CD4-positive, alpha-beta T cell treated with Interleukin-6 for 4 hours (primary cell): ENCODE measurements at regions not wholly inside any gene's neighbourhood (a gene's known extent, or its start where the extent isn't known, plus 50 kb on each side); places are given as distances from the start of the nearest gene placed in this dataset.
"Not testable (repeated sequence)": the region's sequence is repeated elsewhere in the genome, so short reads cannot be mapped to it uniquely, and the experiment has no call there.

Experiments used
- DNase-seq: peaks from one replicate; pipeline ENCODE4 v3.0.0-alpha.2; 2020; ENCODE audit warnings: mixed read lengths

DNA sequence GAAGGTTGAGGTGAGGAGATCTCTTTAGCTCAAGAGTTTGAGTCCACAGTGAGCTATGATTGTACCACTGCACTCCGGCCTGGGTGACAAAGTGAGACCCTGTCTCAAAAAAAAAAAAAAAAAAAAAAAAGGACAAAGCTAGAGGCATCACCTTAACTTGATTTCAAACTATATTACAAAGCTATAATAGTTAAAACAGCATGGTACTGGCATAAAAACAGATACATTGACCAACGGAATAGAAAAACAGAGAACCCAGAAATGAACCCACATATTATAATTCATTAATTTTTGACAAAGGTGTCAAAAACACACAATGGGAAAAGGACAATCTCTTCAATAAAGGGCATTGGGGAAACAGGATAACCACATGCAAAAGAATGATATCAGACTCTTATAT is 50.8 kb upstream of the MBOAT1 start:
- no peak for DNase-seq

DNA sequence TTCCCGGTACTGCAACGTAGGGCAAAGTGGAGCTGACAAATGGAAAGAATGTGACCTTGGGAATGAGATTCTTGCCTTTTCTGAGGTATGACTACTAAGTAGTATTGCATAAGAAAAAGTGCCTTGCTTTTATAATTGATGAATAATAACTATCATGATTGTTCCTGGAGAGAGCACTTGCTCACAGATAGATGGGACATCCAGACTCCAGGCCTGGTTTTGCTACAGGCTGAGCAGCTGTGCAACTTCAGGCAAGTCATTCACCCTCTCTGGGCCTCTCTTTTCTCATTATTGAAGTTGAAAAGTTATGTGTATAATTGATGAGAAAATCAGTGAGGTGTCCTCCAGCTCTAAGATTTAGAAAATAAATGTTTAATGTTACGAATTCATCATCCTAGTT is 53.6 kb upstream of the MBOAT1 start:
- DNase-seq = no peak

DNA sequence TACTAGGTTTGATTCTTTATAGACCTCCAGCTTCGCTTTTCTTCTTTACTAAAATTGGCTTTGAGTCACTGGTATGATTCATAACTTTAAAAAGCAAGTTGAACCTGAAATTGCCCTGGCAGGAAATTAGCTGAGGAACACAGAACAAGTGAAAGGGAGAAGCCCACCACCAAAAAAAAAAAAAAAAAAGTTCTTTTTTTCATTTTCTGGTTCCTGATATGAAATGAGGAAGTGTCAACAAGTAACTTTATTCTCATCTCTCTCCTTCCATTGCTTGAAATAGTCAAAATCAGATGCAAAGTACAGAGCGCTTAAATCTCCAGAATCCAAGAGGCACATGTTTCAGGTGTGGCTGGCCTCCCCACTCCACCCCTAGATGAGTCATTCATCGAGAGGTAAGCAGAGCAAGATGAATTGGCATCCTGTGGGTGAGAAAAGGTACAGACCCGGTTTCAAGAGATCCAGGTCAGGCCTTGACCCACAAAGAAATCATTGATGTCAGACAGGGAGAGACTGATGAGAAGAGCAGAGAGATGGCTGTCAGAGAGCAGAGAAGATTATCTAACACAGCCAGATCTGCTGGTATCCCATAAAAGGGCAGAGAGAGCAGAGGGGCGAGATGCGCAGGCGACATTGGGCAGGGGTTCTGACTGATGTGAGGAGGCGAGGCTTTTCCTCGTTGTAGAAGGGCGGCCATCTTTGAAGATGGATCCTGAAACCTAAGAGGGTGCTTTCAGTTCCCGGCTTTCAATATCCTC is 54.8 kb upstream of the MBOAT1 start:
- DNase-seq = no peak

DNA sequence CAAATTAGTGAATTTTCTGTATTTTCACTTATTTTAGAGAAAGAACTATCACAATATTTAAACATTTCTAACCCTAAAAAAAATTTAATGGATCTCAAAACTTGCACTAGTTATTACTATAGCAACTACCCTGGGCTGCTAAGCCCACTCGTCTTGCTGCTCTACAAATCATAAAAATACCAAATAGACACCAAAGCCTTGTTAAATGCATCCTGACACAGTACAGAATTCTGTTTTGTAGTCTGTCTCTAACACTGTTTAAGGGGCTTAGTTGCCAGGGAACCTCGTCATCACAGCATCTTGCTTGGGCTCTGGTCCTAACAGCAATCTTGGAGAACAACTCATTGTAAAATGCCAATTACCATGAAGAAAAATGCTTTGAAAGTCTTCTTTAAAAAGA is 56.9 kb upstream of the MBOAT1 start:
- no peak for DNase-seq

DNA sequence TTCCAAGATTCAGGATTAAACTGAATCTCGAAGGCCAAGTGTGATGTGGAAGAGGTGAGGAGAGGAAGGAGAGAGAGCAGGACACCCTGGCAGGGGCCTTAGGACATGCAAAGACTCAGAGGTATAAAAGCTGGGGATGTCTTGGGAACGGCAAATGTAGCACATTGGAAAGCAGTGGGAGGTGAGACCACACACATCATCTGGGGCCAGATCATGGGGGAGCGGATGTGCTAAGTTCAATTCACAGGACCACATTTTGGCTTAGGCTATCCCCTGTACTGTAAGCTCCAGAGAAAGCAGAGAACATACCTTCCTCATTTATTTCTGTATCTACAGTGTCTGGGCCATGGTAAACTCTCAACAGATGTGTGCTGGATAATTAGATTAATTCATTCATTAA is 59.5 kb upstream of the MBOAT1 start:
- DNase-seq = no peak

DNA sequence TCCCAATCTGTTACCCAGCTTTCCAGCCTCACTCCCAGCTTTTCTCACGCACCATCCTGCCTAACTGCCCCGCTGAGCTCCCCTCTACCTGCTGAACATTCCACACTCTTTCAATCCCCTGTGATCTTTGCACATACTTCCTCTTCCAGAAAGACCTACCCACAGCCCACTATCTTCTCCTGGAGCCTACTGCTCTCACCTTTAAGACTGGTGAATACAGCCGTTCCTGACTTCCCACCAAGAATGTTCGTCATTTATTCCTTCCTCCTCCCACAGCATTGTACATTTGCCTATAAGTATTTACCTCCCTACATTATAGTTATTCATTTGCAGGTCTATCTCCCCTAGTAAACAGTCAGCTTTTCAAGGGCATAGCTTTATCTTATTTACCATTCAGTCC is 61.9 kb upstream of the MBOAT1 start:
- DNase-seq = no peak

DNA sequence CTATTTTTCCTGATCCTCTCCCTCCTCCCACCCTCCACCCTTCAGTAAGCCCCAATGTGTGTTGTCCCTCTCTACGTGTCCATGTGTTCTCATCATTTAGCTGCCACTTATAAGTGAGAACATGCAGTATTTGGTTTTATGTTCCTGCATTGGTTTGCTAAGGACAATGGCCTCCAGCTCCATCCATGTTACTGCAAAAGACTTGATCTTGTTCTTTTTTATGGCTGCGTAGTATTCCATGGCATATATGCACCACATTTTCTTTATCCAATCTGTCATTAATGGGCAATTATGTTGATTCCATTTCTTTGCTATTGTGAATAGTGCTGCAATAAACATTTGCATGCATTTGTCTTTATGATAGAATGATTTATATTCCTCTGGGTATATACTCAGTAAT is 63.6 kb upstream of the MBOAT1 start:
- not testable (repeated sequence) for DNase-seq

DNA sequence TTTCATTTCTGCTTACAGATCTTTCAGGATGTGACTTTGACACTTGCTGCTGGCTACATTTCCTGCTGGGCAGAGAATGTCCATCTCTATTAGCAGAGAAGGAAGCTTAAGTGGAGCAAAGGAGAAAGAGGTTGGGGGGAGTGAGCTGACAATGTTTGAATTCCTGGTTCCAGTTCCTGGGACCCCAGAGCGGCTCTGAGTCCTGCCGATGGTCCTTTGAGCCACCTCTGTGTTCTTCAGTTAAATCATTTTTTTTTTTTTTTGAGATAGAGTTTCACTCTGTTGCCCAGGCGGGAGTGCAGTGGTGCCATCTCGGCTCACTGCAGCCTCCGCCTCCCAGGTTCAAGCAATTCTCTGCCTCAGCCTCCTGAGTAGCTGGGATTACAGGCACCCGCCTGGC is 65.5 kb upstream of the MBOAT1 start:
- DNase-seq = not testable (repeated sequence)

DNA sequence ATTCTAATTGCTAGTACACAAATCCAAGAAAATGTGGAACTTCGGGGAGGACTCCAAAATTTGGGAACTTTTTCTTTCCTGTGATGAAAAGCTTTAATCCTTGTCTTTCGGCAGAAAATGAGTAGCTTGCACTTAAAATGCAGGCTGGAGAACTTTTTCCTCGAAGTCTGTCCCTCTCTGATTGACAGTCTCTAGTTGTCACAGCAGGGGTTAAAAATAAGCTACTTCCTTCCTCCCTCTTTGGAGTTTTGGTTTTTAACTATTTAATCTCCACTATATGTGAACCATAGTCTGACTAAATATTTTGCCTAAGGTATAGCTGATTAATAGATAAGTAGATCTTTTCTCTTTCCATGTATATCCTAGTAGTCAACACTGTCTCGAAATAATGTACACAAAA is 66.8 kb upstream of the MBOAT1 start:
- no peak for DNase-seq

DNA sequence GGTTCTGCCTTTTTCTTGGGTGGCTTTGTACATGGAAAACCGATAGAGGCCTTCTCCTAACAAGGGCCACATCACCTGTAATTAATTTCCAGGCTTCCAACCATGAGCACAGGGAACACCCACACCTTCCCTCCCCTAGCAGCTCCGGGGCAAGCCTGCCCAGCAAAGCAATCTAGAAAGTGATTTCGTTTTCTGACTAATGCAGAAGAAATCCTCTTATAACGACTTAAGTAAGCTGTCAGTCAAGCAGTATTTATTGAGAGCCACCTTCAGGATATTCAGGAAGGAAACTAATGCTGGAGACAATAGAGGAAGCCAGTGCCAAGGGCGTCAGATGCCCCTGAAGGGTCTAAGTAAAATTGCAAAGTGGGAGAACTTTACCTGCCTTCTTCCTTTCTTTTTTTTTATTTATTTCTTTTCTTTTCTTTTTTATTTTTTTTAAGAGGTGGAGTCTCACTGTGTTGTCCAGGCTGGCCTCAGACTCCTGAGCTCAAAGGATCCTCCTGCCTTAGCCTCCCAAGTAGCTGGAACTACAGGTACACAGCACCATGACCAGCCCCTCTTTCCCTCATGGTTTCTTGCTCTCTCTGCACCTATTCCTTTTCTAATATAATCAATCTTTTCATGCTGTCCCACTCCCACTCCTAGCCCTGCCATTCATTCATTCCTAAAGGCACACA is 67.5 kb upstream of the MBOAT1 start:
- DNase-seq = no peak

DNA sequence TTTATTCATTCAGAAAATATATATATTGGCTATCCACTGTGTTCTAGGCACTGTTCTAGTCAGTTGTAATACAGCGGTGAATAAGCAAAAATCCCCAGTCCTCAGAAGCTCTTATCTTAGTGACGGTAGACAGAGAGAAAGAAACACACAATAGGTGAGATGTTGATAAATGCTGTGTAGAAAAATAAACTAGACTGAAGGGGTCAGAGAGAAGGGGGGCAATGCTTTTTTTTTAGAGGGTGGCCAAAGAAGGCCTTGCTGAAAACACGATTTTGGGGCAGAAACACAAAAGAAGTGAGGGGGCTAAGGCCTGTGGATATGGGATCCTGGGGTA is 68.0 kb upstream of the MBOAT1 start:
- no peak for DNase-seq

DNA sequence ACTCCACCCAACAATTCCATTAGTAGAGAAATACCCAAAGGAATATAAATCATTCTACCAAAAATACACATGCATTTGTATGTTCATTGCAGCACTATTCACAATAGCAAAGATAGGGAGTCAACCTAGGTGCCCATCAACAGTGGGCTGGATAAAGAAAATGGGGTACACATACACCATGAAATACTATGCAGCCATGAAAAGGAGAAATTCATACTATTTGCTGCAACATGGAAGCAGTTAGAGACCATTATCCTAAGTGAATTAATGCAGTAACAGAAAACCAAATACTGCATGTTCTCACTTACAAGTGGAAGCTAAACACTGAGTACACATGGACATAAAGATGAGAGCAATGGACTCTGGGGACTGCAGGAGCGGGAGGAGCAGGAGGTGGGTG is 72.4 kb upstream of the MBOAT1 start:
- DNase-seq = no peak

DNA sequence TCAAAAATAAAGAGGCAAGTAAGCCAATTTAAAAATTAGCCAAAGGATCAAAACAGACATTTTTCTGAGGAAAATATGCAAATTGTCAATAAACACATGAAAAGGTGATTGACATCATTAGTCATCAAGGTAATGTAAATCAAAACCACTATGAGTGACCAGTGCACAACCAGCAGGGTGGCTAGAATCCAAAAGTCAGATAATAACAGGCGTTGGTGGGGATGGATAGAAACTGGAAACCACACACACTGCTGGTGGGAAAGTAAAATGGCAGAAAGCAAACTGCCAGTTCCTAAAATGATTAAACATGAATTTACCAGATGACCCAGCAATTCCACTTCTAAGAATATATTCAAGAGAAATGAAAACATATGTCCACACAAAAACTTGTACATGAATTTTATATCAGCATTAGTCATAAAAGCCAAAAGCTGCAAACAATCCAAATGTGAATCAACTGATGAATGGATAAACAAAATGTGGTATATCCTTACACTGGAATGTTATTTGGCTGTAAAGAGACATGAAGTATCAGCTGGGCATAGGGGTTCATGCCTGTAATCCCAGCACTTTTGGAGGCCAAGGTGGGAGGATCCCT is 74.8 kb upstream of the MBOAT1 start:
- DNase-seq = no peak

DNA sequence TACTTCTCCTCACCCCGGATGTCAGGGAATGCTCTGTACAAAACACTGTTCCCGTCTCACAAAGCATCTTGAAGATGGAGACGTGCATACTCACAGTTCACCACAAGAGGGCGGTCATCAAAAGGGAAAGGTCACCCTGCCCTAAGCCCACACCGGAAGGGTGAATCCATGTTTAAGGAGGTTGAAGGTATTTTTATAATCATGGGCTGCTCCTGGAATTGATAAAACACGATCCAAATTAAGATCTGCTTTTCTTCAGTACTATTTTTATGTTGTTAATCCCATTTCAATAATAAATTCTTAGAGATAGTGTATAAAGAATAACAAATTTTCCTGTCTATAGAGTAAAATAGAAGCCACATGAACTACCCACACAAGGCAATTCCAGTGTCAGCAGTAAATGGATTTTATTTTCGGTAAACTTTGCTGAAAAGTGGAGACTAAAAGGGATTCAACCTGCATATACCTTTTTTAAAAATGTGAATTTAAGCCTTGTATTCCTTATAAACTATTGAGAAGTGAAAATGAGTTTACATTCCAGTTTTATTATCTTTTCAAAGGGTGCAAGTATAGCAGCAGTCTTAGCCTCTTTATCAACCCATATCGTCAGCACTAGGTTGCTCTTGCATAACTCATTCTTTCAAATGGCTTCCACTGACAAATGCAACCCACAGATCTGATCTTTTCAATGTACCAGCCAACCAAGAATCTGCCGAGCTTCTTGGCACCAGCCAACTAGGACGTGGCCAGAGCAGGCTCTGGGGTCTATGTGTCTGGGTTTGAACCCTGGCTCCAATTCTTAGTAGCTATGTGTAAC is 79.7 kb upstream of the MBOAT1 start:
- DNase-seq = peak; percentile 81

DNA sequence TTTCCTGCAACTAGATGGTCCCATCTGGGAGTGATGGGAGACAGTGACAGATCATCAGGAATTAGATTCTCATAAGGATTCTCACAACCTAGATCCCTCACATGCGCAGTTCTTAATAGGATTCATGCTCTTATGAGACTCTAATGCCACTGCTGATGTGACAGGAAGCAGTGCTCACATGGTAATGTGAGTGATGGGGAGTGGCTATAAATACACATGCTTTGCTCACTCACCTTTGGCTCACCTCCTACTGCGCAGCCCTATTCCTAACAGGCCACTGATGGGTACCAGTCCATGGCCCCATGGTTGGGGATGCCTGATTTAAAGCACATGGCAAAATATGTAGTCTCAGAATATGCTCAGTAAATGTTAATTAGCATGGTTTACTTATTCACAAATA is 80.6 kb upstream of the MBOAT1 start:
- DNase-seq = peak; percentile 9

DNA sequence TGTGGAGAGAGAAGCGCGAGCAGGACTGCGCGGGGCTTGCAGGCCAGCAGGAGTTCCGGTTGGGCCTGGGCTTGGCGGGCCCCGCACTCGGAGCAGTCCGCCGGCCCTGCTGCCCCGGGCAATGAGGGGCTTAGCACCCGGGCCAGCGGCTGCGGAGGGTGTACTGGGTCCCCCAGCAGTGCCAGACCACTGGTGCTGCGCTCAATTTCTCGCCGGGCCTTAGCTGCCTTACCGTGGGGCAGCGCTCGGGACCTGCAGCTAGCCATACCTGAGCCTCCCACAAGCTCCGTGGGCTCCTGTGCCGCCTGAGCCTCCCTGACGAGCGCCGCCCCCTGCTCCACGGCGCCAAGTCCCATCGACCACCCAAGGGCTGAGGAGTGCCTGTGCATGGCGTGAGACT is 89.0 kb upstream of the MBOAT1 start:
- no peak for DNase-seq

DNA sequence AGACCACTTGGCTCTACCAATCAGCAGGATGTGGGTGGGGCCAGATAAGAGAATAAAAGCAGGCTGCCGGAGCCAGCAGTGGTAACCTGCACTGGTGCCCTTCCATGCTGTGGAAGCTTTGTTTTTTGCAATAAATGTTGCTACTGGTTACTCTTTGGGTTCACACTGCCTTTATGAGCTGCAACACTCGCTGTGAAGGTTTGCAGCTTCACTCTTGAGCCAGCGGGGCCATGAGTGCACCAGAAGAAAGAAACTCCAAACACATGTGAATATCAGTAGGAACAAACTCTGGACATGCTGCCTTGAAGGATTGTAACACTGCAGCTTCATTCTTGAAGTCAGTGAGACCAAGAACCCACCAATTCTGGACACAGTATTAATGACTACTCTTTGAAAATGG is 89.9 kb upstream of the MBOAT1 start:
- no peak for DNase-seq

DNA sequence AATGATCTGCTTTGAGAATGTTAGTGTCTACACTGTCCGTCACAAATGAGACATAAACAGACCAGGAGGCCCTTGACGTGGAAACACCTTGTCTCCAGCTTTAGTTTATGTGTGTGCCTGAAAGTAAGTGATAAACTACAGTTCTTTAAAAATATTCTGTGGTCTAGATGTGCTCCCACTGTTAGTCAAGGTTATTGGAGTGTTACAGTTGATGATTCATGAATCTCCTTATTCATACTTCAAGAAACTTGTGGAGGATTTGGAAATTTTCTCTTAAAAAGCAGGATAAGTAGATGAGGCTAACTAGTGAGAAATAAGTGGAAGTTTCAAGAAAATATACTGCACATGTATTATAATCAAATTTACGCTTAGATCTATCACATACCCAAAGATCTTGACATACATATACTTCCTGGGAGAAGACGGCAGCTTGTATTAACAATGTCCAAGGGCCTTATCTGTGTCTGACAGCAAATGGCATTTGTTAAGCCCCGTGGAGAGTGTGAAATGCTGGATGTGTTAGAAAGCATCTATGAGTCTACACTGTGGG is 90.5 kb upstream of the MBOAT1 start:
- DNase-seq = no peak

DNA sequence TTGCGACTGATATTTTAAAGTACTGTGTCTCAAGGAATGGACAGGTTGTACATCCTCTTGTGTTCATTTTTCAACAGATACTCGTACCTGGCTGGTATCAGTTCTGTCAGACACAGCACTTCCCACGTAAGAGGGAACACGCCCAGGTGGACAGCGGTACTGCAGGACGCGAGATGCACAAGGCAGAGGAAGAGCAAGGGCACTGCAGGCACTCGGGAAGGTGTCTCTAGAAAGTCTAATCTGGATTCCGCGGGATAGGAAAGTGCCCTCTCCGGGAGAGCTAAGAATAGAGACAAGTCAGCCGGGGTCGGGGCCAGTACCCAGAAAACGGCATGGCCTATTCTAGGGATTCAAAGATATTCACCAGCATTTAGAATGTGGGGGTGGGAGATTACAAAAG is 94.2 kb upstream of the MBOAT1 start:
- no peak for DNase-seq

DNA sequence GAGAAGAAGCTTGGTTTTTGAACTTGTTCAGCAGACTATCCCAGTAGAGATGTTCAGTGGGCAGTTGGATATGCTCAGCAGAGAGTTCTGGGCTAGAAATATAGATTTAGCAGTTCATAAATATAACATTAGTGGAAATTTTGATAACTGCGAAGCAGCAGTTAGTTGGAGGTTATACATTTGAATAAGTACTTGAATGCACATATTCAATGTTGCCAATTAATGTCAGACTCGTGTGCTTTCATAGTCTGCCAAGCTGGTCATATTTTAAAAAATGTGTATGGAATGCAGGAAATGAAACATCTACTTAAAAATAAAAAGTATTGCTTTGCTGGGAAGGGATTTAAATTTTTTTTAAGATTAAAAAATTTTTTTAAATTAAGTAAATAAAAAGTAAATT is 92.5 kb upstream of the E2F3 start:
- DNase-seq = no peak

DNA sequence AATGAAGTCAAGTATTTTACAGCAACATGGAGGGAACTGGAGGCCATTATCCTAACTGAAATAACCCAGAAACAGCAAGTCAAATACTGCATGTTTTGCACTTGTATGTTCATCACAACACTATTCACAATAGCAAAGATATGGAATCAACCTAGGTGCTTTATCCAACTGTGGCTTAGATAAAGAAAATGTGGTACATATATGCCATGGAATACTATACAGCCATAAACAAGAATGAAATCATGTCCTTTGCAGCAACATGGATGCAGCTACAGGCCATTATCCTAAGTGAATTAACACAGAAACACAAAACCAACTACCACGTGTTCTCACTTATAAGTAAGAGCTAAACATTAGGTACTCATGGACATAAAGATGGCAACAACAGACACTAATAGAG is 91.5 kb upstream of the E2F3 start:
- no peak for DNase-seq

DNA sequence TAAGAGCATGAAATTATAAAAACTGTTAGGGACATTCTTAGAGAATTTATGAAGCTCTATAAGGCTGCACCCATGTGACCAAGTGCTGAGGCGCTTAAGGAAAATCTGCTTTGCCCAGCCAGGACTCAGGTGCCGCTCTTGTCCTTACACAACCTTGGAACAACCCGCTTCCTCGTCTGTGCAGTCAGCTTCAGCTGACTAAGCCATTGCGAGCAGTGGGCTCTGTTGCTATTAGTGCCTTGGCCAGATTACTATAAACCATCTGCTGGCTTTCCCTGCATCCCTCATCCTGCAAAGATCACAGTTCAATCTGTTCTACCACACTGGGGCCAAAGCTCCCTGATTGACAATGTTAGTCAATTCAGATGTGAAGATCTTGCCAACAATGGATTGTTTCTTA is 89.1 kb upstream of the E2F3 start:
- no peak for DNase-seq

DNA sequence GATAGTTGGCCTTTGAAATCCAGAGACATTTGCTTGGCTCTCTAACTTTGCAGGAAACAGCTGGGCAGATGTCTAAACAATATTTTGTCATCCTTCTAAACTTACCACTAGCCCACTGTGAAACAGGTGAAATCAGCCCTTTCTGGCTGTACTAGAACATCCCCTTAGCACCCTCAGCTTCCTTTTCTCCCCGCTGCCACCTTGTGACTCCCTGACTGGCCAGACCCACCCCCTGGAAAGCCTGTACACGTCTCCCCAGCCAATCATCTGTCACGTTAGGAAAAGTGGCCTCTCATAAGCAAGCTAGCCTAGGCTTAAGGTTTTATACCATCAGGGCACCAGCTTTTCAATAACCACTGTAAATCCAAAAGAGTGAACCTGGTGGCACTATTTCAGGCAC is 88.6 kb upstream of the E2F3 start:
- no peak for DNase-seq
